Kidney glomerular epithelial cell (primary cell): ENCODE measurements at regions not wholly inside any gene's neighbourhood (a gene's known extent, or its start where the extent isn't known, plus 50 kb on each side); places are given as distances from the start of the nearest gene placed in this dataset.

Source experiments
- DNase-seq: peaks from one replicate; lab custom pipeline; 2025; lab: John Stamatoyannopoulos, UW

DNA sequence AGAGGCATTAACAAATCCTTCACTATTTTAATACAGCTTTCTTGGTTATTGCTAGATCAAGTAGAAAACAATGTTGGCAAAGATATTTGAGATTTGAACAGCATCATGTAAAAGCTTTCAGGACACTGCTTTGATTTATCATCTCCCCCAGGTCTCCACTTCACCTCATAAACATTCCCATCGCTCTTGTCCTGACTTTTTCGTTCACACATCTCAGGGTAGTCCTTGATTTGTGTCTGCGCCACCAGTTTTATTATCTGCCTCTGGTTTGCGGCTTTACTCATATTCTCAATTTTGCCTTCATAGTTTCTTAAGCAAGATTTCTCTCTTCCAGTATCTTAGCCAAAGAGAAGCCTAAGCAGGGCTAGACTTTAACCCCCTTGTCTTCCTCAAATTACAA is 63.5 kb upstream of the ROR1 start:
- DNase-seq = no peak

DNA sequence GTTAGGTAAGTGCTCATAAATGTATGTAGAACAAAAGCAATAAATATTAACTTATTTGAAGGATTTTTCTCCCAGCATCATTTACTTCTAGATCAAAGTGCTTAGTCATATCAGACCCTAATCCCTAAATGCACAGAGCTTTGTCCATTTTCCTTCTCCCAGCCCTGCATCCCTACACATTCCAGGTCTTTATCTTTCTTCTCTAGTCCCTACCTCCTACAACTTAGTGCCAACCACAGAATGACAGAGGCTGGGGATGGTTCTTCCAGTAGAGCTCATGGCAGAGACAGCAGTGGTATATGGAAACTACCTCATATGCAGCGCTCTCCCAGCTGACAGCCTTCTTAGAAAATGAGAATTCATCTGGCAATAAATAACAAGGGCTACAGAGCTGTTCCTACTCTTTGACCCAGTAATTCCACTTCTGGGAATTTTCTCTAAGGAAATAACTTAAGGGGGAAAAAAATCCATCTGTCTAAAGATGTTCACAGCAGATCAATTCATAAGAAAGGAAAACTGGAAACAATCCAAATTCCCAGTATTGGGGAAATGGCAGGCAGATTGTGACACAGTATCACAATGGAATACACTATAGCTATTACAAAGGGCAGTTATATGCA is 62.9 kb upstream of the ROR1 start:
- no peak for DNase-seq

DNA sequence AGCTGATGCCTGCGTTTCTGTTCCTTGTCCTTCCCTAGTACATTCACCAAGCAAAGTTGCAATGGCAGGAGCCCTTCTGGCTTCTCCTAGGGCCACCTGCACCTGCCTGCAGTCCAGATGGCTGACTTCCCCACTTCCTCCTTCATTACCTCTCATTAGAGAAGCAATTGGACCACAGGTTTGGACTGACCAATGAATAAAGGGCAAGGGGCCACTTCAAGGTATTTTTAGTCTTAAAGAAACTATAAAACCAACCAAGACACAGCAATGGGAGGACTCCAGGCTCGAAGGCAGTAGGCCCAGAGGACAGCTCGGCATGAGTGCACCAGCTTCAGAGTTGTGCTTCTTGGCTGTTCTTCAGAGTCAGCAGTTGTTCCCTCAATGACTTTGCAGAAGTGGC is 60.8 kb upstream of the ROR1 start:
- DNase-seq = no peak

DNA sequence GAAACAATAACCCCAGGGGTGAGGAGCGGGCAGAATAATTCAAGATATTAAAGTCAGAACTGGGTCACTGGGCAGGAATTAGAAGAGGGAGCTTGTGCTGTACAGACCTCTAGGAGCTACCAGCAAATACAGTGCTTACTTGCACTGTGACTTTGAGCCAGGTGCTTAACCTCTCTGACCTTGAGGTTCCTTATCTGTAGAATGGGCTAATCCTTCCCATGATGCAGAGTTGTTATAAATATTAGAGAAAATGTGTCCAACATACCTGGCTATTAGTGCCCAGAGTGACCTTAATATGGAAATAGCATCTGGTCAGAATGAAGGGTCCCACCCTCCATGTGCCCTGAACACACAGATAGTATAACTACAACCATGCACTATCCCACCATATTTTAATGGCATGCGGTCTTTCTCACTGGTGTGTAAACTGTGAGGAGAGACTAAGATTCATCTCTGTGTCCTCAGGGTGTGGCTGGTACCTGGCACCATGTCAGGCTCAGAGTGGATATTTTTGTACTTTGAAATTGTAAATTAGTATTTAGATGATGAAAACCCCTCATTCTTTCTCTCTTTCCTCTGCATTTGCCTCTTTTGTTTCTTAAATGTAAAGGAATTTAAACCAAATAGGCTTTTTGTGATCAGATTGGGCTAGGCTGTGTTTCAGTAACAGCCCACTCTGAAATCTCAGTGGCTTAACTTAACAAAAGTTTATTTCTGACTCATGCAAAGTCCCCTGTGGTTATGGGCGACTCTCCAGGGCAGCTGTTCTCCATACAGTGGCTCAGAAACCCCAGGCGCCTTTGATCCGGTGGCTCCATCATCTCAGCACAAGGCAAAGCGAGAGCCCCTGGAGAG is 60.0 kb upstream of the ROR1 start:
- no peak for DNase-seq

DNA sequence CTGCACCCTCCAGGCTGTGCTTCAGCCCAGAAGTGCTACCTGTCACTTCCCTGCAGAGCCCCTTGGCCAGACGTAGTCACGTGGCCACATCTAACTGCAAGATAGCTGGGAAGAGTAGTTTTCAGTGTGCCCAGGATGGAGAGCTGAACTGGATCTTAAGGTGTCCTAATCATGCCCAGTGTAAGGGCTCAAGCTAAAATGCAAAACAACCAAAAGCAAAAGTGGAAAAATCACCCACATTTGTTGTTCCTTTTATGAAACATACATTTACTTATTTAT is 59.4 kb upstream of the ROR1 start:
- no peak for DNase-seq

DNA sequence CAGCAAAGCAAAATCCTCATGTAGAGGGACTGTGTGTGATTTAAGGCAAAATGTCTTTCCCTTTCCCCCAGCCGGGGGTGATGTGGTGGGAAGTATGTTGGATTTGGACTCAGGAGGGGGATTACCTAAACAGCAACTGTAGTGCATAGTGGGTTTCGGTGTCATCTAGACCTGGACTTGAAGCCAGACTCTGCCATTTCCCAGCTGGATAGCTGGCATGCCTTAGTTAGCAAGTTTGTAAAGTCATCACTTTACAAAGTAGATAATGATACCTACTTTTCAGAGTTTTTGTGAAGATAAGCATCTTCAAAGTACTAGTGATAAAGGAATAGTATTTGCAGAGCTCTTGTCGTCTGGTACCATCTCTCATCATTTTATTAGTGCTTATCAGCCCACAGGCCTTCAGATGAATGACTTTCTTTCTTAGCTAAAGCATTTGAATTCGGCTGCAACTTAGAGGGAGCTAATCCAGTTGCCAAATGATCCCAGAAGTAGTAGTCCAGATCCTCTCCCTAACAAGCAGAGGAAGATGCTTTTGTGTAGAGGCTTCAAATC is 56.2 kb upstream of the ROR1 start:
- no peak for DNase-seq

DNA sequence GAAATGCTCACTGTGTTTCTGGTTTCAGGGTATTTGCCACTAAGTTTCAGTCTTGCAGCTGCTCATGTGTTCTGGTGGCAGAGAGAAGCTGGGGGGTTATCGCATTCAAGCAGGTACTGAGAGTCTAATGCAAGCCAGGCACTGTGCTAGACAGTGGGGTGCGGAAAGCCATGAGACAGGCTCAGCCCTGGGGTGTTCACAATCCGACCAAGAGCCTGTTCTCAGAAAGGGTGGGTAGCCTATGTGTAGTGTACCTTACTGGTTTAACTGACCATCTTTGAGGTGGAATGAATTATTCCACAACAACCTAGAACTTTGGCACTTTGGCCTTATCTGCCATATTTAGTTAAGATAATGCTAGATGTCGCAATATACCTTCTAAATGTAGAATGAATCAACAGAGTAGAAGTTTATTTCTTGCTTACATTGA is 55.3 kb upstream of the ROR1 start:
- no peak for DNase-seq

DNA sequence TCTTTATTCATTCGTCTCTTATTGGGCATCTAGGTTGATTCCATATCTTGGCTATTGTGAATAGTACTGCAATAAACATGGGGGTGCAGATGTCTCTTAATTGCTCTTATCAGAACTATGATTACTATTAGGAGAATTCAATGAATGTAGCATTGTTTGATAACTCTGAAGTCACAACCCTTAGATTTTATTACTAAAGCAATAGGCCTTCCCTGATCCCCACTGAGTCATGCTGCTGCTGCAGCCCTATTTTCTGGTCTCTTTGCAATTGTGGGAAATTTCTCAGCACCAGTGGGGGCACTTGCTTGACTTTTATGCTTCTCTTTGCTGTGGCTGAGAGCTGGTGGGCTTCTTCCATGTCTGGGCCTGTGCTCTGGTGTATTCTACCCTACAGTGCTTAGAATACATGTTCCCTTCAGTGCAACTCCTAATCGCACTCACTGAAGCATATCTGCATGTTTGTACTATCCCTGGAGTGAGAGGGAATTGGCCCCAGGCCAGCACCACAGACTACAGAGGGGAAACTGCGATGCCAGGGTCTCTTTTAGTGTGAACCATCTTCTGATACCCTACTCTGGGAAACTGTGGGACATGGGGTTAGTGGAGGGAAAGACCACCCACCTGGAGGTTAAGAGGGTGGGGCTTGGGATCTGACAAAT is 52.2 kb upstream of the ROR1 start:
- DNase-seq = peak; percentile 67

- DNase-seq = no peak
Measured at GRCh38 chr1:63723602-63724001, 50.2 kb upstream of the ROR1 start.
